Epithelial cell of esophagus (primary cell): ENCODE measurements at regions not wholly inside any gene's neighbourhood (a gene's known extent, or its start where the extent isn't known, plus 50 kb on each side); places are given as distances from the start of the nearest gene placed in this dataset.

Source experiments
- DNase-seq: peaks from one replicate; pipeline ENCODE4 v3.0.0; 2010; ENCODE audit warnings: low read depth
- H3K4me3 ChIP-seq: 2 replicates; pipeline ENCODE4 v1.5.1; 2011; ENCODE audit warnings: mild to moderate bottlenecking, low read length, control low read depth
- TF ChIP-seq, protein P1 (sequence below): IDR thresholded peaks from 2 replicates; pipeline ENCODE4 v1.5.1; 2011; ENCODE audit warnings: low read depth, mild to moderate bottlenecking, low read length, control low read depth, inconsistent platforms; ENCODE audit not compliant: insufficient read depth; ENCODE audit errors: missing control alignments

DNA sequence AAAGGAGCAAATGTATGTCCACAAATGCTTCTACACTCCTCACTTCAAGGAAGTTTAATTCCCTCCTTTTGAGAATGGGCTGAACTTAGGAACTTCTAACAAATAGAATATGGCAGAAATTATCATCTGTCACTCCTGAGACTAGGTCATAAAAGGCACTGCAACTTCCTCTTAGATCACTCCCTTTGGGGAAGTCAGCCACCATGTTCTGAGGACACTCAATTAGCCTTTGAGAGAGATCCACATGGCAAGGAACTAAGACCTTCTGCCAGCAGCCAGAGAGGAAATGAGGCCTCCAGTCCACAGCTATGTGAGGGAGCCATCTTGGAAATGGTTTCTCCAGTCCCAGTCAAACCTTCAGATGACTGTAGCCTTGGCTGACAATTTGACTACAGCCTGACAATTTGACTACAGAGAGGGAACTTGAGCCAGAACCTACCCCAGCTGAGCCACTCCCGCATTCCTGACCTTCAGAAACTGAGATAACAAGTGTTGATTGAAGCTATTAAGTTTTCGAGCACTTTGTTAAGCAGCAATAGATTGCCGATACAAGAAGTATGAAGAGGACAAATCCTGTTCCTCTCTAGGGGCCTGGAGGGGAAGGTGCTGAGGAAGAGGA lies 113.4 kb upstream of the SEC14L1 start:
- TF ChIP-seq, protein P1, sequence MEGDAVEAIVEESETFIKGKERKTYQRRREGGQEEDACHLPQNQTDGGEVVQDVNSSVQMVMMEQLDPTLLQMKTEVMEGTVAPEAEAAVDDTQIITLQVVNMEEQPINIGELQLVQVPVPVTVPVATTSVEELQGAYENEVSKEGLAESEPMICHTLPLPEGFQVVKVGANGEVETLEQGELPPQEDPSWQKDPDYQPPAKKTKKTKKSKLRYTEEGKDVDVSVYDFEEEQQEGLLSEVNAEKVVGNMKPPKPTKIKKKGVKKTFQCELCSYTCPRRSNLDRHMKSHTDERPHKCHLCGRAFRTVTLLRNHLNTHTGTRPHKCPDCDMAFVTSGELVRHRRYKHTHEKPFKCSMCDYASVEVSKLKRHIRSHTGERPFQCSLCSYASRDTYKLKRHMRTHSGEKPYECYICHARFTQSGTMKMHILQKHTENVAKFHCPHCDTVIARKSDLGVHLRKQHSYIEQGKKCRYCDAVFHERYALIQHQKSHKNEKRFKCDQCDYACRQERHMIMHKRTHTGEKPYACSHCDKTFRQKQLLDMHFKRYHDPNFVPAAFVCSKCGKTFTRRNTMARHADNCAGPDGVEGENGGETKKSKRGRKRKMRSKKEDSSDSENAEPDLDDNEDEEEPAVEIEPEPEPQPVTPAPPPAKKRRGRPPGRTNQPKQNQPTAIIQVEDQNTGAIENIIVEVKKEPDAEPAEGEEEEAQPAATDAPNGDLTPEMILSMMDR, result no peak
- H3K4me3 ChIP-seq, result no peak overlapping the region
- no peak for DNase-seq

DNA sequence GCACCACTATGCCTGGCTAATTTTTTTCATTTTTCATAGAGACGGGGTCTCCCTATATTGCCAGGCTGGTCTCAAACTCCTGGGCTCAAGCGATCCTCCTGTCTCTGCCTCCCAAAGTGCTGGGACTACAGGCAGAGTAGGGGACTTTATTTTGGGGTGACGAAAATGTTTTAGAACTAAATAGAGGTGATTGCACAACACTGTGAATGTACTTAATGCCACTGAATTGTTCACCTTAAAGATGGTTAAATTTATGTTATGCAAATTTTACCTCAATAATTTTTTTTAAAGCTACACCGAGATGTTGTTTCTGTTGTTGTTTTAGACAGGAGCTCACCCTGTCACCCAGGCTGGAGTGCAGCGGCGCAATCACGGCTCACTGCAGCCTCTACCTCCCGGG lies 111.9 kb upstream of the SEC14L1 start:
- TF ChIP-seq, protein P1, result no peak
- DNase-seq, result no peak
- H3K4me3 ChIP-seq, result no peak overlapping the region

DNA sequence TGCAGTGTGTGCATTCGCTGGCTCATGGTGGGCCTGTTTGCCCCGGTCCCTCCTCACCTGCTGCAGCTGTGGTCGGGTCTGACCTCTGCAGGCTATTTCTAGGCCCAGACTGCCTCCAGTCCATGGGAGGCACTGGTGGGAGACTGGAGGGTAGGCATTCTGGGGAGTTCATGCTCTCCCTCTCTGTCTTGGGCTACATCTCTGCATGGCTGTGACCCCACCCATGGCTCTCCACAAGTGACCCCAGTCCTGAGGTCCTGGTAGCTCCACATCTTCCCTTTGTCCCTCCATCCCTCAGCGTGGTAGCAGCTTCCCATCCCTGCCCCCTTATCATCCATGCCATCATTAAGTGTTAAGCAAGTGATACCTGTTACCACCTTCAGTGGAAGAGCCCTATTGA lies 107.8 kb upstream of the SEC14L1 start:
- DNase-seq, result no peak
- TF ChIP-seq, protein P1, result no peak
- H3K4me3 ChIP-seq, result no peak overlapping the region

DNA sequence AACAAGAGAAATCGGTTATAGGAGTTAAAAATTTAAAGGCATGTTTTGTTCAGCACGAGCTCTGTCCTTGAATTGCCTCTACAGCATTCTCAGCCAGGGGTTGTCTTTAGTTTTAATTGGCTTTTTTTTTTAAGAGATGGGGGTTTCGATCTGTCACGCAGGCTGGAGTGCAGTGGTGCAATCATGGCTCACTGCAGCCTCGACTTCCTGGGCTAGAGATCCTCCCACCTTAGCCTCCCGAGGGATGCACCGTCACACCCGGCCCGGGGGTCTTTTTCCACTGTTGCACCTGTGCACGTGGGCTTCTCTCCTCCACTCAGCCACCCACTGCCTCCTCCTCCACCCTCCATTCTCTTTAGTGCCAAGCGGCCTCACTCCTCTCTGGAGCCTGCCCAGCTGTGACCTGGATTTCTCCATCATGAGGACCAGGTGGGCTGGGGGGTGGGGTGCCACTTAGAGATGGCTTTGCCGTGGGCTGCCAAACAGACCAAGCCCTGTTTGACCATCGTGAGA lies 106.8 kb upstream of the SEC14L1 start:
- H3K4me3 ChIP-seq, result no peak overlapping the region
- DNase-seq, result no peak
- TF ChIP-seq, protein P1, result no peak

DNA sequence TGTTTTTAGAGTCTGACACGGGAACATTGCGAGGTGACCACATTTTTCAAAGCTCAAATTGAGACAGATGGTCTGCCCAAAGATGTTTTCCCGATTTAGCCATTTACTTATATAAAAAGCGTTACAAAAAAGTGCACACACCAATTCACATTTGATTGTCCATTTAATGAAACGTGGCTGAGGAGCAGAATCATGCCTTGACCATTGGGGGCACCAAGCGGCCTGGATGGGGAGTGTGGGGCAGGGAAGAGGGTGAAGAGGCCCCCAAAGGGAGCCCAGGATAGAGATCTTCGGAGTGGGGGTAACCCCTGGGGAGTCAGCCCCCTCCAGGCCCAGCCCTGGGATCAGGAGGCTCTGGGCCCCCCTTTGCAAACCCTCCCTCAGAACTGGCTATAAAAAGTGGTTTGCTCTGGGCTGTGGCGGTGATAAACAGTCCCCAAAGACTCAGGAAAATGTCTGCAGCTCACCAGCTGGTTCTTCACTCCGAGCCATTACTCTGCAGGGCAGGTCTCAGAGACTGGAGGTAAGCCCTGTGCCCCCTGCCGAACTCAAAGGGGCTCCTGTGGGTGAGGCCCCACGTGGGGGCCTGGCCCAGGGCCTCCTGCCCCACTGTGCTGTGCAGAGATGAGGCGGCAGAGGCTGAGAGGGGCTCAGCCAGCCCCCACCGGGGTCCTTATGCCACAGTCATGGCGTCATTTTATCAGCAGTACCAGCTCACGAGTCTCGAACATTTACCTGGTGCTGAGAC lies 105.9 kb upstream of the SEC14L1 start:
- no peak overlapping the region for H3K4me3 ChIP-seq

DNA sequence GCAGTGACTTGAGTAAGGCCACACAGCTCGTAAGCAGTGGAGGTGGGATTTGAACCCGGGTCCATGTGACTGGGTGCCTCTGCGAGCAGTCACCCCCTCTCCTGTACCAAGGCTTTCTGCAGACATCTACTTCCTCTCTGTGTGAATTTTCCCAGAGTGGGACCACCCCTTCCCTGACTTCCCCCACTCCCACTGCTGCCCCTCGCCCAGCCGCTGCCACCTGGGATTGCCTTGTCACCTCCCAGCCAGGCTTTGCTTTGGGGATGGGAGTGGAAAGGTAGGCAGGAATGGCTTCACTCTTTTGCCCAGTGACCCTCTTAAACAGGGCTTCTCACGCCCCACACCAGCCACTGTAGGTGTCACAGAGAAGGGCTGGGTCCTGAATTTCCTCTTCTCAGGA lies 105.2 kb upstream of the SEC14L1 start:
- H3K4me3 ChIP-seq, result no peak overlapping the region
- DNase-seq, result no peak
- TF ChIP-seq, protein P1, result no peak

More for the DNA sequence above, 105.9 kb upstream of the SEC14L1 start:
- DNase-seq, result no peak
- TF ChIP-seq, protein P1, result no peak
